ENCODE measurements at regions not wholly inside any gene's neighbourhood (a gene's known extent, or its start where the extent isn't known, plus 50 kb on each side); places are given as distances from the start of the nearest gene placed in this dataset.
"Not testable (repeated sequence)": the region's sequence is repeated elsewhere in the genome, so short reads cannot be mapped to it uniquely, and the experiment has no call there.

- Histone ChIP-seq H3K9me3 (ENCODE audit: low read length) (no peaks in the 10 kb centered on the region), H4K20me1 (ENCODE audit: insufficient read depth, low read length) (no peaks in the 10 kb centered on the region), H3K9ac (ENCODE audit: low read length) (no peak overlapping the region), H3K27me3 (ENCODE audit: insufficient read depth, low read length) (no peaks in the 10 kb centered on the region), H3K79me2 (ENCODE audit: insufficient read depth, low read length) (no peaks in the 10 kb centered on the region), H2AFZ (ENCODE audit: low read length) (no peak overlapping the region), H3K27ac (ENCODE audit: low read depth, low read length, poor library complexity, severe bottlenecking) (no peak overlapping the region), H3K4me3 (ENCODE audit: low read depth, low read length, poor library complexity, severe bottlenecking) (no peak overlapping the region), H3K36me3 (ENCODE audit: insufficient read depth, low read length) (no peaks in the 10 kb centered on the region), H3K4me1 (ENCODE audit: insufficient read depth, low read length, severe bottlenecking) (peaks cover 11% of the 10 kb centered on the region), H3K9me2 (ENCODE audit: low read depth, low read length) (no peaks in the 10 kb centered on the region), H3F3A (ENCODE audit: insufficient read depth, low read length) (no peaks in the 10 kb centered on the region), H3K4me2 (ENCODE audit: low read length) (no peak overlapping the region)
- no peak for TF ChIP-seq EZH2 (IDR thresholded peaks at IDR 0.05; ENCODE audit: borderline replicate concordance, low read length)
Observed at GRCh38 chr5:92633875-92634487, 947.0 kb downstream of the NR2F1-AS1 start.

GRCh38 chr5:92633176-92633575 is 947.8 kb downstream of the NR2F1-AS1 start:
- TF ChIP-seq CTCF (IDR thresholded peaks at IDR 0.05; ENCODE audit: low read length): no peak
- no peak for TF ChIP-seq EZH2 (IDR thresholded peaks at IDR 0.05; ENCODE audit: borderline replicate concordance, low read length)
- H3K9ac ChIP-seq (ENCODE audit: low read length): no peak overlapping the region
- H3K4me2 ChIP-seq (ENCODE audit: low read length): no peak overlapping the region
- no peaks in the 10 kb centered on the region for H3K9me3 ChIP-seq (ENCODE audit: low read length)
- H3K27me3 ChIP-seq (ENCODE audit: insufficient read depth, low read length): no peaks in the 10 kb centered on the region
- no peak overlapping the region for H3K27ac ChIP-seq (ENCODE audit: low read depth, low read length, poor library complexity, severe bottlenecking)
- H3K4me1 ChIP-seq (ENCODE audit: insufficient read depth, low read length, severe bottlenecking): peaks cover 5% of the 10 kb centered on the region
- no peak overlapping the region for H2AFZ ChIP-seq (ENCODE audit: low read length)
- H3F3A ChIP-seq (ENCODE audit: insufficient read depth, low read length): no peaks in the 10 kb centered on the region
- no peaks in the 10 kb centered on the region for H3K36me3 ChIP-seq (ENCODE audit: insufficient read depth, low read length)
- no peak overlapping the region for H3K4me3 ChIP-seq (ENCODE audit: low read depth, low read length, poor library complexity, severe bottlenecking)
- H3K9me2 ChIP-seq (ENCODE audit: low read depth, low read length): no peaks in the 10 kb centered on the region
- no peaks in the 10 kb centered on the region for H4K20me1 ChIP-seq (ENCODE audit: insufficient read depth, low read length)
- no peaks in the 10 kb centered on the region for H3K79me2 ChIP-seq (ENCODE audit: insufficient read depth, low read length)

- not testable (repeated sequence) for H3K4me3 ChIP-seq (ENCODE audit: low read depth, low read length, poor library complexity, severe bottlenecking); H3K9me2 ChIP-seq (ENCODE audit: low read depth, low read length); H2AFZ ChIP-seq (ENCODE audit: low read length); H3F3A ChIP-seq (ENCODE audit: insufficient read depth, low read length); H3K27ac ChIP-seq (ENCODE audit: low read depth, low read length, poor library complexity, severe bottlenecking); H3K27me3 ChIP-seq (ENCODE audit: insufficient read depth, low read length); H3K4me1 ChIP-seq (ENCODE audit: insufficient read depth, low read length, severe bottlenecking); H3K9me3 ChIP-seq (ENCODE audit: low read length); H3K9ac ChIP-seq (ENCODE audit: low read length); H3K4me2 ChIP-seq (ENCODE audit: low read length); H4K20me1 ChIP-seq (ENCODE audit: insufficient read depth, low read length); H3K36me3 ChIP-seq (ENCODE audit: insufficient read depth, low read length); H3K79me2 ChIP-seq (ENCODE audit: insufficient read depth, low read length)
Observed at GRCh38 chr5:92631237-92631701, 949.8 kb downstream of the NR2F1-AS1 start.

GRCh38 chr5:92629574-92629973 is 951.4 kb downstream of the NR2F1-AS1 start:
- no peak overlapping the region for H3K4me2 ChIP-seq (ENCODE audit: low read length)
- H3F3A ChIP-seq (ENCODE audit: insufficient read depth, low read length): no peaks in the 10 kb centered on the region
- no peak for TF ChIP-seq CTCF (IDR thresholded peaks at IDR 0.05; ENCODE audit: low read length)
- TF ChIP-seq EZH2 (IDR thresholded peaks at IDR 0.05; ENCODE audit: borderline replicate concordance, low read length): no peak

More at GRCh38 chr5:92629574-92629973, 951.4 kb downstream of the NR2F1-AS1 start:
- H3K36me3 ChIP-seq (ENCODE audit: insufficient read depth, low read length): no peaks in the 10 kb centered on the region
- no peak overlapping the region for H2AFZ ChIP-seq (ENCODE audit: low read length)
- no peak overlapping the region for H3K9ac ChIP-seq (ENCODE audit: low read length)
- no peak overlapping the region for H3K27ac ChIP-seq (ENCODE audit: low read depth, low read length, poor library complexity, severe bottlenecking)
- no peaks in the 10 kb centered on the region for H3K4me1 ChIP-seq (ENCODE audit: insufficient read depth, low read length, severe bottlenecking)
- no peaks in the 10 kb centered on the region for H3K9me2 ChIP-seq (ENCODE audit: low read depth, low read length)
- no peak overlapping the region for H3K4me3 ChIP-seq (ENCODE audit: low read depth, low read length, poor library complexity, severe bottlenecking)
- no peaks in the 10 kb centered on the region for H4K20me1 ChIP-seq (ENCODE audit: insufficient read depth, low read length)
- no peaks in the 10 kb centered on the region for H3K9me3 ChIP-seq (ENCODE audit: low read length)
- no peaks in the 10 kb centered on the region for H3K79me2 ChIP-seq (ENCODE audit: insufficient read depth, low read length)
- no peaks in the 10 kb centered on the region for H3K27me3 ChIP-seq (ENCODE audit: insufficient read depth, low read length)

Data from OCI-LY1 (cell line).